Ectodermal cell (in vitro differentiated cells): ENCODE measurements at regions not wholly inside any gene's neighbourhood (a gene's known extent, or its start where the extent isn't known, plus 50 kb on each side); places are given as distances from the start of the nearest gene placed in this dataset.

Experiments used
- H3K27ac ChIP-seq: 2 replicates; pipeline ENCODE4 v1.7.0; 2013; ENCODE audit warnings: mild to moderate bottlenecking, low read depth, low read length; ENCODE audit not compliant: insufficient read depth, poor library complexity, severe bottlenecking
- H3K27me3 ChIP-seq: 2 replicates; pipeline ENCODE4 v1.7.0; 2013; ENCODE audit warnings: mild to moderate bottlenecking, low read length; ENCODE audit not compliant: insufficient read depth, control insufficient read depth, poor library complexity, severe bottlenecking
- H3K36me3 ChIP-seq: one replicate; pipeline ENCODE4 v1.7.0; 2013; ENCODE audit warnings: low read length; ENCODE audit not compliant: control insufficient read depth, insufficient read depth
- H3K4me1 ChIP-seq: one replicate; pipeline ENCODE4 v1.7.0; 2013; ENCODE audit warnings: low read length; ENCODE audit not compliant: control insufficient read depth, insufficient read depth
- H3K4me3 ChIP-seq: 2 replicates; pipeline ENCODE4 v1.7.0; 2013; ENCODE audit warnings: low read depth, low read length, control low read depth; ENCODE audit not compliant: insufficient read depth
- H3K9me3 ChIP-seq: 2 replicates; pipeline ENCODE4 v1.7.0; 2013; ENCODE audit warnings: mild to moderate bottlenecking, low read length, moderate library complexity; ENCODE audit not compliant: control insufficient read depth
- WGBS, 2 experiments: methylation state at CpG; one replicate each; pipeline ENCODE4 v1.1.7; 2013; ENCODE audit warnings: missing lambda C conversion rate in 2 of 2; 5-methylcytosine and 5-hydroxymethylcytosine counted together

- Histone ChIP-seq H3K27ac (no peak overlapping the region), H3K36me3 (no peaks in the 10 kb centered on the region), H3K4me1 (peaks cover 38% of the 10 kb centered on the region), H3K9me3 (no peaks in the 10 kb centered on the region), H3K27me3 (no peaks in the 10 kb centered on the region), H3K4me3 (no peak overlapping the region)
- WGBS, 2 experiments, result 78 to 83% methylated on average over 16 of the region's 16 CpGs
These were observed 54.7 kb upstream of the SMAD6 start for GRCh38 chr15:66647358-66647757.

GRCh38 chr15:66648588-66648987 is 53.4 kb upstream of the SMAD6 start:
- no peaks in the 10 kb centered on the region for H3K9me3 ChIP-seq
- no peak overlapping the region for H3K27ac ChIP-seq
- no peaks in the 10 kb centered on the region for H3K36me3 ChIP-seq
- 99% methylated on average over 3 of the region's 3 CpGs for WGBS, 2 experiments
- H3K4me1 ChIP-seq, result peaks cover 38% of the 10 kb centered on the region
- no peak overlapping the region for H3K4me3 ChIP-seq
- no peaks in the 10 kb centered on the region for H3K27me3 ChIP-seq

GRCh38 chr15:66649235-66649984 is 52.6 kb upstream of the SMAD6 start:
- Histone ChIP-seq H3K27me3 (no peaks in the 10 kb centered on the region), H3K4me1 (peaks cover 36% of the 10 kb centered on the region), H3K9me3 (no peaks in the 10 kb centered on the region), H3K36me3 (no peaks in the 10 kb centered on the region), H3K4me3 (no peak overlapping the region), H3K27ac (no peak overlapping the region)
- 36 to 37% methylated on average over 9 of the region's 9 CpGs for WGBS, 2 experiments

DNA sequence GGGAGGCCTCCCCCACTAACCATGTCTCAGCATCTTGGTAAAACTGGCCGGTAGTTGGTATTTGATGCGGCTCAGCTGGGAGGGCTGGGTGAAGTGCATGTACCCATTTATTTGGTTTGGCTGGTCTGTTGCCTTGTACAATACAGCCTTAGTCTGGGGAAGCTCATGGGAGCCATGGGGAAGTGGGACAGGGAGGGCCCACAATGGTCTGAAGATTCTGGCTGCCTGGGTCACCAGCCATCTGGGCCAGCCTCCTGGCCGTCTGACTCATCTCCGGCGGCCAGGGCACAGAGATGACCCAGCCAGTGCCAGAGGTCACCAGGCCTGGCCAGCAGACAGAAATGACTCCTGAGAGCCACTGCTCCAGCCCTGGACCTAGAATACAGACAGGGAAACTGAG is 51.6 kb upstream of the SMAD6 start:
- WGBS, 2 experiments, result 93% methylated on average over 5 of the region's 5 CpGs
- Histone ChIP-seq H3K27ac (no peak overlapping the region), H3K4me1 (peaks cover 43% of the 10 kb centered on the region), H3K4me3 (no peak overlapping the region), H3K36me3 (no peaks in the 10 kb centered on the region), H3K27me3 (no peaks in the 10 kb centered on the region), H3K9me3 (no peaks in the 10 kb centered on the region)

GRCh38 chr15:66651198-66651597 is 50.8 kb upstream of the SMAD6 start:
- 87 to 95% methylated on average over 3 of the region's 3 CpGs for WGBS, 2 experiments
- H3K27me3 ChIP-seq, result no peaks in the 10 kb centered on the region
- no peaks in the 10 kb centered on the region for H3K9me3 ChIP-seq
- peaks cover 47% of the 10 kb centered on the region for H3K4me1 ChIP-seq
- H3K27ac ChIP-seq, result no peak overlapping the region
- no peak overlapping the region for H3K4me3 ChIP-seq
- H3K36me3 ChIP-seq, result no peaks in the 10 kb centered on the region

- Histone ChIP-seq H3K4me1 (peaks cover 45% of the 10 kb centered on the region), H3K27me3 (no peaks in the 10 kb centered on the region), H3K9me3 (no peaks in the 10 kb centered on the region), H3K27ac (no peak overlapping the region), H3K36me3 (no peaks in the 10 kb centered on the region), H3K4me3 (no peak overlapping the region)
- 92 to 94% methylated on average over 5 of the region's 5 CpGs for WGBS, 2 experiments
These were observed 50.0 kb upstream of the SMAD6 start for GRCh38 chr15:66651913-66652642.
